HUES6 (cell line): ENCODE measurements at regions not wholly inside any gene's neighbourhood (a gene's known extent, or its start where the extent isn't known, plus 50 kb on each side); places are given as distances from the start of the nearest gene placed in this dataset.

Experiments
- H3K27ac ChIP-seq: 2 replicates; pipeline ENCODE4 v1.7.0; 2013; ENCODE audit warnings: low read depth, mild to moderate bottlenecking, low read length, inconsistent platforms
- H3K27me3 ChIP-seq: 2 replicates; pipeline ENCODE4 v1.6.1; 2013; ENCODE audit warnings: low read length; ENCODE audit not compliant: control insufficient read depth, insufficient read depth
- H3K36me3 ChIP-seq: 2 replicates; pipeline ENCODE4 v1.6.1; 2013; ENCODE audit warnings: low read length; ENCODE audit not compliant: control insufficient read depth, insufficient read depth
- H3K4me1 ChIP-seq: 2 replicates; pipeline ENCODE4 v1.6.1; 2013; ENCODE audit warnings: low read length; ENCODE audit not compliant: control insufficient read depth, insufficient read depth
- H3K4me3 ChIP-seq: 2 replicates; pipeline ENCODE4 v1.5.1; 2013; ENCODE audit warnings: low read depth, low read length
- H3K9ac ChIP-seq: one replicate; pipeline ENCODE4 v1.6.1; 2013; ENCODE audit warnings: mild to moderate bottlenecking, low read length
- H3K9me3 ChIP-seq: 2 replicates; pipeline ENCODE4 v1.6.1; 2013; ENCODE audit warnings: low read depth, low read length; ENCODE audit not compliant: control insufficient read depth, insufficient read depth

DNA sequence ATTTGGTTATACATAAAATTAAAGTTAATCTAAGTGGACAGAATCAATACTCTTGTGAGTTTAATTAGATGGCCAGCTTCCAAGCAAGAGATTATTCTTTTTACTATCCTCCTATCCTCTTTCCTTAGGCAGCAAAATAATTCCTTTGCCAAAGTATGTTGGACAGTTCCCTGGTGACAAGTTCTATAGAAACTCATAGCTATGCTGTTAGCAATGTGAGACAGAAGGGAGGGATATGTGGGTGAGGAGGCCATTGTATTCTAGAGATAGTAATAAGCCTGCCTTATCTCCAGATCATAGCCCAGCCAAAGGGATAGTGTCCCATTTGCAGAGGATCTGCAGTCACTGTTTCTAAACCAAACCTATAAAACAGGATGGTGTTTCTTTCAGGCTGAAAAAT, 181.6 kb upstream of the HDAC9 start:
- Histone ChIP-seq H3K4me1 (peaks cover 17% of the 10 kb centered on the region), H3K27ac (no peak overlapping the region), H3K27me3 (no peaks in the 10 kb centered on the region), H3K9me3 (no peaks in the 10 kb centered on the region), H3K4me3 (no peak overlapping the region), H3K36me3 (no peaks in the 10 kb centered on the region), H3K9ac (no peak overlapping the region)

DNA sequence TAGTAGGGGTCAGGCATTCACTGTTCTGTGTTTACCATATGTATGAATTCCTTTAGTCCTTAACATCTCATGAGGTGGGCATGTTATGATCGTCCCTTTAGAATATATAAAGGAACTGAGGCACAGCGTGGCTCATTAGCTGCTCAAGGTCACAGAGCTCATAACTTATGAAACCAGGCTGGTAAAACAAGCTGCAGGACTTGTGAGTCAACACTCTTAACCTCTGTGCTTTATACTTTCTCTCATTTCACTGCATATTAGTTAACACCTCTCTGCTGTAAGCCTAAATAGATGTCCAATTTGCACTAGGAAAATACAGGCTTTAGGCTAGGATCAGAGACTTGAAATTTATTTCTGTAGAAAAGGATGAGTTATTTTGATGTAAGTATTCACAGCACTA, 180.3 kb upstream of the HDAC9 start:
- Histone ChIP-seq H3K4me1 (peaks cover 18% of the 10 kb centered on the region), H3K9me3 (no peaks in the 10 kb centered on the region), H3K27me3 (no peaks in the 10 kb centered on the region), H3K27ac (no peak overlapping the region), H3K36me3 (no peaks in the 10 kb centered on the region), H3K4me3 (no peak overlapping the region), H3K9ac (no peak overlapping the region)

DNA sequence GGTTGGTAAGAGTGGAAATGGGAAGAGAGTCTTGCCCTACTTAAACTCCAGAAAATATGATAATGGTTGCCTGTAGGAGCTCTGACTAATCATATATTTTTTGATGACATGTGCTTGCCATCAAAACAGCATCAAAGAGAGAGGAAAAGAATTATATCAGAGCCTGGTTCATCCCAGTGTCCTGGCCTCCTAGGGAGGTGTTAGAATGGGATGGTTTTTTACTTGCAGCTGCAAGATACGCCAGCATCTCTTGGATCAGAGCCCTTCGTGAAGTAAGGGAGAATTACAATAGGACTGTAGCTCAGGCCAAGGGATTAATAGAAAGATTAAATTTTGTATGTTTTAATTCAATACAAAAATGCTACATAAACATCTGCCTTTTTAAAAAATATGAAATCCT, 177.6 kb upstream of the HDAC9 start:
- Histone ChIP-seq H3K36me3 (no peaks in the 10 kb centered on the region), H3K27ac (no peak overlapping the region), H3K9me3 (no peaks in the 10 kb centered on the region), H3K4me3 (no peak overlapping the region), H3K27me3 (no peaks in the 10 kb centered on the region), H3K4me1 (peaks cover 18% of the 10 kb centered on the region), H3K9ac (no peak overlapping the region)

DNA sequence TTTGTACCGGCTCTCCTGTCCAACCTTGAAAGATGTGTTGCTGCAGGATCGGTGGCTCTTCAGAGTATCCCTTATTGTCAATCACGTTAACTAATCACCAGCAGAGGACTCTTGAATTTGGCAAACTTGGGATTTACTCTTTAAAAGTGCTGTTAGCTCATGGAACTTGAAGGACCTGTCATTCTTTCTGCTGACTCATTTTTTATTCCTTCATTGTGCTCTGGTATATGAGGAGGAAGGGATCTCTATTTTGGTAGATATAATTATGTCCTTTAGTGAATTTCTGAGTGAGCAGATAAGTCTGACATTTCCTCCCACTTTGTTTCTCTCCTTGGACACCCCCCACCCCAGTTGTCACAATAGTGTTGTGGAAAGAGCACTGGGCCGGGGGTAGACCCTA, 175.1 kb upstream of the HDAC9 start:
- Histone ChIP-seq H3K4me3 (no peak overlapping the region), H3K36me3 (no peaks in the 10 kb centered on the region), H3K27me3 (no peaks in the 10 kb centered on the region), H3K9me3 (no peaks in the 10 kb centered on the region), H3K27ac (no peak overlapping the region), H3K9ac (no peak overlapping the region), H3K4me1 (peaks cover 18% of the 10 kb centered on the region)

DNA sequence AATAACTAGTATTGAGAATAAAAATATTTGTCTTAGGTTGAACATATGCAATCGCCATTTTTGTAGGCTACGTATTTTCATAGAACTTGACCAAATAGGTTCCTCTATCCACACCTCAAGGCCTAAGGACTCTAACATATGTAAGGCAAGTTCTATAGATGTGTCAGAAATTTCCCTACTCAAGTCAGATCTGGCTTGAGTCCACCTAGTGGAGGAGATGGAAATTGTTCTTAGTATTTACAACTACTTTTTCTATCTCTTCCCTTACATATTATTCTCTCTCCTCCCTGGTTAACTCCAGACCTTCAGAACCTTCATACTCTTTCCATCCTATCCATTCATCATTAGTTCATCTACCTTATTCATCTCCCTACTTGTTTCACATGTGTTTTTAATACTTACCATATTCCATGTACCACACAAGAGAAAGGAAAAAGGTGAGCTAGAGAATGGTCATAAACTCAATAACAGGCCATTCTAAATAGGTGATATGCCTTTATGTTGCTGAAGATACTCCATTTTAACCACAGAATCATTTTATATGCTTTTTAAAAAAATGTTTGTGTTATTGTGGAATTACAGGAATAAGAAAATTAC, 174.5 kb upstream of the HDAC9 start:
- H3K27me3 ChIP-seq: no peaks in the 10 kb centered on the region
- no peak overlapping the region for H3K9ac ChIP-seq
- no peaks in the 10 kb centered on the region for H3K36me3 ChIP-seq
- H3K9me3 ChIP-seq: no peaks in the 10 kb centered on the region
- peaks cover 18% of the 10 kb centered on the region for H3K4me1 ChIP-seq
- no peak overlapping the region for H3K4me3 ChIP-seq
- H3K27ac ChIP-seq: no peak overlapping the region

DNA sequence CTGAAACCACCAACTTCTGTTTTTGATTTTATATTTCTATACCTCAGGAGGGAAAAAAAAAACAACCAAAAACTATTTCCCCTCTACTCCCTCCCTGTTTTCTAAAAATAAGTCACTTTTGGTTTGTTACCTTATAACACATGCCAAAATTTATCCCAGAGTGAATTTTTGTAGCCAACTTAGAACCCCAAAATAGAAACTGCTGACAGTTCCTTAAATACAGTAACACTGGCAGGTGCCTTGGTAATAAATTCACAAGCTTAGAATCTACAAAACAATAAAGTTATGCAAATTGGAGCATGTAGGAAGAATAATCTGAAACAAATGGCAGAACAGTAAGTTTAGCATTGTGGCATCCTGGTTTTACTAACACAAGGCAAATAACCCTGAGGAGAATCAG, 165.0 kb upstream of the HDAC9 start:
- Histone ChIP-seq H3K27me3 (no peaks in the 10 kb centered on the region), H3K9me3 (no peaks in the 10 kb centered on the region), H3K9ac (no peak overlapping the region), H3K4me1 (no peaks in the 10 kb centered on the region), H3K36me3 (no peaks in the 10 kb centered on the region), H3K4me3 (no peak overlapping the region), H3K27ac (no peak overlapping the region)

DNA sequence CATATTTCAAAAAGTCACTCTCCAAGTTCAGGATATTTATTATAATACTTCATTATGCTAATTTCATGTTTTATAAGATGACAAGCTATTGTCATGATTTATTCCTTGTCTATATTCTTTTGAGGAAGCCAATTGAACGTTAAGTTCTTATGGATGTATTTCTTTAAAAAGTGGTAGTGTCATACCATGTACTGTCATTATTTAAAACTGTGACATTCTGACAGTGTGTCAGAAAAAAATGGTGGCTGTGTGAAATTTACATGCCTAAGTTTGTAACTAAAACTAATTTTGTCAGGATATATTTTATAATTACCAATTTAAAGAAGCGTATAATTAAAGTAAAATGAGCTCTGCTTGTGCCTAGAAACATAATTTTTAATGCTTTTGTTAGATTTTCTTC, 158.9 kb upstream of the HDAC9 start:
- peaks cover 7% of the 10 kb centered on the region; the same call in 1 of the 2 replicates for H3K9me3 ChIP-seq
- no peak overlapping the region for H3K27ac ChIP-seq

DNA sequence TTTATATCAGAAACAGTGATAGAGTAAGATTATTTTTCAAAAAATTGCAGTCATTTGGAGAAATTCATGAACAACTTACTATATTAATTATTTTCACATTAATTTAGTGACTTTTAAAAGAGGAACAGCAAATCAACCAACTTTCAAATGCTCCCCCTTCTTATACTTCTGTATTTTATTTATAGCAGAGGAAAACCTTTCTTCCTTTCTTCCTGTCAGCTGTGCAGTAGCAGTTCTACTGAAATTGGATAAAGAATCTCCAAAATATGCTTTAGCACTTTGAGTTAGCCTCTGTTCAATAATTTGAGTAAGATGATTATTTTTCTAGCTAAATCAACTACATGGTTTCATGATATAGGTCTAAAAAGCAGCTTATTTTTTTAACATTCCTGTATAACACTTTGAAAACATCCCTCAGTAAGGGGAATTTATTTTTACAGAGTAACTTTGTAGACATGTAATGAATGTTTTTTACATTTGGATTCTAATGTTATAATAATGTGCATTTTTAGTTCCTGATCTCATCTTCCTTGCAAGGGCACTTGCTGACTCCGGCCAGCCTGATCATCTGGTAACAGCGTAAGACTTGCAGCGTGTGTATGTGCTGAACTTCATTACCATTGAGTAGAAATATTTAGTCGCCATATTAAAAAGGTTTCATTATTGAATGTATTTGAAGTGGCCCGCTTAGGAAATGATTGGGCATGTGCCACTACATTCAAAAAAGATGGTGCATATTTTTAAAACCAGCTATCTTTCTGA, 158.3 kb upstream of the HDAC9 start:
- H3K27ac ChIP-seq: no peak overlapping the region
- H3K36me3 ChIP-seq: no peaks in the 10 kb centered on the region
- H3K9me3 ChIP-seq: peaks cover 7% of the 10 kb centered on the region; the same call in 1 of the 2 replicates
- H3K4me1 ChIP-seq: no peaks in the 10 kb centered on the region
- no peaks in the 10 kb centered on the region for H3K27me3 ChIP-seq
- H3K4me3 ChIP-seq: no peak overlapping the region
- no peak overlapping the region for H3K9ac ChIP-seq

More for the DNA sequence above, 158.9 kb upstream of the HDAC9 start:
- H3K4me3 ChIP-seq: no peak overlapping the region
- no peaks in the 10 kb centered on the region for H3K4me1 ChIP-seq
- no peaks in the 10 kb centered on the region for H3K27me3 ChIP-seq
- no peaks in the 10 kb centered on the region for H3K36me3 ChIP-seq
- H3K9ac ChIP-seq: no peak overlapping the region

DNA sequence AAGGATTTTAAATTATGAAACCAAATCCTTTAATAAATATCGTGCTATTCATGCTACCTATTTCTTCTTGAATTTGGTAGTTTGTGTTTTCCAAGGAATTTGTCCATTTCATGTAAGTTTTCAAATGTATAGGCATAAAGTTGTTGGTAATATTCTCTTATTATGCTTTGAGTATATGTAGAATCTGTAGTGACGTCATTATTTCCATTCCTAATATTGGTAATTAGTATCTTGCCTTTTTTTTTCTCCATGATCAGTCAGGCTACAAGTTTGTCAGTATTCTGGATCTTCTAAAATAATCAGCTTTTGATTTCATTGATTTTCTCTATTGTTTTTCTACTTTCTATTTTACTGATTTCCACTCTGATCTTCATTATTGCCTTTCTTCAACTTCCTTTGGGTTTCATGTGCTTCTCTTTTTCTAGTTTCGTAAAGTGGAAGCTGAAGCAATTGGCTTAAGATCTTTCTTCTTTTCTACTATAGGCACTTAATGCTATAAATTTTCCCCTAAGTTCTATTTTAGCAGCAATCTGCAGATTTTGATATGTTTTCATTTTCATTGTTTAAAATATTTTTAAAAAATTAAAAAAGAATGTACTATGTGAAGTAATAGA, 156.5 kb upstream of the HDAC9 start:
- no peaks in the 10 kb centered on the region for H3K27me3 ChIP-seq
- H3K4me1 ChIP-seq: no peaks in the 10 kb centered on the region
- no peaks in the 10 kb centered on the region for H3K36me3 ChIP-seq
- no peak overlapping the region for H3K9ac ChIP-seq
- H3K27ac ChIP-seq: no peak overlapping the region
- H3K9me3 ChIP-seq: peaks cover 7% of the 10 kb centered on the region; the same call in 1 of the 2 replicates
- no peak overlapping the region for H3K4me3 ChIP-seq

DNA sequence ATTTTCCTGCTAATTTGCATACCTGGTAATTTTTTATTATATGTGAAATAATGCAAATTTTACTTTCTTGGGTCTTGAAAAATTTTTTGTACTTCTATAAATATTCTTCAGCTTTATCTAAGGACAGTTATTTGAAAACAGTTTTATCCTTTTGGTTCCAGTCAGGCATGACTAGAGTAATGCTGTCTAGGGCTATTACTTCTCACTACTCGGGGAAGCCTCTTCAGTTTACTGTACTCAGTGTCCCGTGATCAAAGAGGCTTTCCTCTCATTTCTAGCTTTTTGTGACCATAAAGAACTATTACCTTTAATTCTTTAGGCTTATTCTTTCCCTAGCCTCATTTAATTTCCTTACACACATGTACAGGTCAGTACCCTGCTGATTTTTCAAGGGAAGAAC, 153.8 kb upstream of the HDAC9 start:
- Histone ChIP-seq H3K27ac (no peak overlapping the region), H3K4me3 (no peak overlapping the region), H3K9me3 (peaks cover 7% of the 10 kb centered on the region; the same call in 1 of the 2 replicates), H3K36me3 (no peaks in the 10 kb centered on the region), H3K9ac (no peak overlapping the region), H3K27me3 (no peaks in the 10 kb centered on the region), H3K4me1 (no peaks in the 10 kb centered on the region)

DNA sequence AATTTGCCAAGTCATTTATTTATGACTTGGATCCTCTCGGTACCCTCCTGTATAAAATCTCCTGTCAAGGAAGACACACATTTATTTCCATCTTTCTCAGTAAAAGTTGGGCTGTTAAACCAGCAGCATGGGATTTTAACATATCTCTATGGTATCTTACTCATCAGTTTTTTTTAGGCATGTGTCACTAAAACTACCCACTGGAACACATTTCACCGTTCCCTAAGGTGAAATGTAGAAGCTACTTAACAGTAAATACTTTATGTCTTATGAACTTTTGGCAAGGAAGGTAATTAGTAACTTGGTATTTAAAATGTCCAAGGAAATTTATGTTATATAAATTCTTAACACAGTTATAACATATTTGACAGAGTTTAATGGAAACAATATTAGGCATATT, 152.5 kb upstream of the HDAC9 start:
- Histone ChIP-seq H3K4me1 (no peaks in the 10 kb centered on the region), H3K27ac (no peak overlapping the region), H3K9ac (no peak overlapping the region), H3K9me3 (peaks cover 7% of the 10 kb centered on the region; the same call in 1 of the 2 replicates), H3K4me3 (no peak overlapping the region), H3K27me3 (no peaks in the 10 kb centered on the region), H3K36me3 (no peaks in the 10 kb centered on the region)
